H1 (cell line): ENCODE measurements at regions not wholly inside any gene's neighbourhood (a gene's known extent, or its start where the extent isn't known, plus 50 kb on each side); places are given as distances from the start of the nearest gene placed in this dataset.

Source experiments
- TAF1 ChIP-seq: IDR thresholded peaks from 2 replicates; pipeline ENCODE4 v1.6.1; 2011; ENCODE audit warnings: mild to moderate bottlenecking, low read depth, low read length

DNA sequence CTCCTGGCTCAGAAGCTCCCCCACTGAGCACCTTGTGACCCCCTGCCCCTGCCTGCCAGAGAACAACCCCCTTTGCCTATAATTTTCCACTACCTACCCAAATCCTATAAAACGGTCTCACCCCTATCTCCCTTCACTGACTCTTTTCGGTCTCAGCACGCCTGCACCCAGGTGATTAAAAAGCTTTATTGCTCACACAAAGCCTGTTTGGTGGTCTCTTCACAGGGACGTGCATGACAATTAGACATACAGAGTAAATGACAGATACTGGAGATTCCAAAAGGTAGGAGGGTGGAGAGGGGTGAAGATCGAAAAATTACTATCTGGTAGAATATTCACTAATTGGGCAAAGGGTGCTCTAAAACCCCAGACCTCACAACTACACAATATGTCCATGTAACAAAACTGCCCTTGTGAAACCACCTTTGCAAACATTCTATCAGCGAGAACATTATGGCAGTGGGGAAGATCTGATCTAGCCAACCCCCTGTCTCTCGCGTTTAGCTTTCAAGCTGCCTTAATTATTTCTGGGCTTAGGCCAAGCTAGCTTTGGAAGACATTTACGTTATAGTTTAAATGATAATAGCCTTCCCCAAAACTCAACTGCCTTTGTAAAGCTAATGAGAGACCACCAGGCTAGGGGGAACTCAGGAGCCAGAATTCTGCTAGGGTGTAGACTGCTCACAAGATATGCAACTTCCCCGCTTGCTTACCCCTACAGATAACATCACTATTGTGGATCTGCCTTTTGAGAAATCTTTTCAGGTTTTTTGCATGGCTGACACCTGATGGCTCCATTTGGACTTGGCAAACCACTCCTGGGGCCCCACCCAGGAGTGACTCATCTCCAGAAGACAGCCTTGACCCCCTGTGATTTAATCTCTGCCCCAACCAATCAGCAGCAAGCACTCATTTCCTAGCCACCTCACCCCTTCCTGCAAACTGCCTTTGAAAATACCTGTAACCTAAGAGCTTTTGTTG is 1534.0 kb upstream of the SPRY2 start (continued):
- 0 out of 2 replicates have a peak, but pooled peaks have one; percentile 23 for TF ChIP-seq TAF1
